ENCODE measurements at regions not wholly inside any gene's neighbourhood (a gene's known extent, or its start where the extent isn't known, plus 50 kb on each side); places are given as distances from the start of the nearest gene placed in this dataset.

DNA sequence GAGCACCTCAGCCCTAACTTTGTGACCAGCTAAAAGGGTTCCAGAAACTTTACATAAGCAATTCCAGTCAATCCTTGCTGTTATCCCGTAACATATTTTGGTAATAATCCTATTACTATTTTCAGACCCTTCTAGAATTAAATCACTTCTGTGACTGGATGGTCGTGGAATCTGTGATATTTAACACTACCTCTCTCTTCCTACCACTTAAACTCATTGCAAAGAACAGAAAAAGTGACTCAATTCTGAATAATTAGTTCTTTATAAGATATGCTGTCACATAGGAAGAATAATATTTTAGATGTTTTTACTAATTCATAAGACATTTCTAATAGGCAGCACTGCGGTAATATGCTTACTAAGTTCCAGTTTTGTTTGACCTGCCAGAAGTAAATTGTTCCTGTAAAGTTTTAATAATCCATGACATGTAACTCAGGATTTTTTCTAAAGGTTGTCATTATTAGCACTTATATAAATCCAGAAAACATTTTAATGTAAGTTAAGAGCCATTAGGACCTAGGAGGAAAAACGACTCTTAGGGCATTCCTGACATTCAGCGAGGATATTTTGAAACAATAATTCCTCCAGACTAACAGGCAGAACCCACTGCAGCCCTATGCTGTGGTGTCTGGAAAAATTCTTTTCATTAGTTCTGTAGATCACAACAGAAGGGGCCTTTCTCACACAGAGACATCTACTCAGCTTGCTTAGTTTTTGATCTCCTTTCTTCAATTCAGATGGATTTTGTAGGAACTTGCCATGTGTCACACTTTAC lies 113.3 kb upstream of the MBNL1 start:
- no peak overlapping the region for H3K9ac ChIP-seq (ENCODE audit: low read length)

DNA sequence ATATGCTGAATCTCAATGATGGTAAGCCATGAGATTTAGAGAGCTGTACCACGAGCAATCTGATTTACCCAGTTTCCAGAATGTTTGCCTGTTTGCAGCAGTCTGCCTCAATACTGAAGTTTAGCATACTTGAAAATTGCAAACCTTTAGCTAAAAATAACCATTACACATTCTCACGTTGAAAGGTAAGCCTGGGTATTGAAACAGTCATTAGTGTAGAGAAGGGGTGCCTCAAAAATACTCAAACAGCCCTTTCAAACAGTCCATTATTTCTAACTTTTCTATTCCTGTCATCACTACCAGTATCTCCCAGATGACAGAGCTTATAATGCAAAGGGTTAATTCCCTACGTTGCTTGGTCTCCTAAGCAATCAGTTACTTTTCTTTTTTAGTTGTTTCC lies 111.8 kb upstream of the MBNL1 start:
- Histone ChIP-seq H3K4me1 (ENCODE audit: low read length) (no peaks in the 10 kb centered on the region), H3K4me3 (ENCODE audit: low read length) (no peak overlapping the region), H3K27ac (ENCODE audit: low read length) (no peak overlapping the region), H3K9me2 (replicated peaks; ENCODE audit: insufficient read depth, low read length) (no peaks in the 10 kb centered on the region), H2AFZ (ENCODE audit: low read length) (no peak overlapping the region), H3F3A (ENCODE audit: insufficient read depth, low read length) (no peaks in the 10 kb centered on the region), H4K20me1 (ENCODE audit: insufficient read depth, low read length) (no peaks in the 10 kb centered on the region), H3K9ac (ENCODE audit: low read length) (no peak overlapping the region), H3K27me3 (replicated peaks; ENCODE audit: insufficient read depth, low read length) (no peaks in the 10 kb centered on the region), H3K4me2 (ENCODE audit: low read depth, low read length) (no peak overlapping the region), H3K79me2 (ENCODE audit: low read length) (no peaks in the 10 kb centered on the region), H3K9me3 (replicated peaks; ENCODE audit: insufficient read depth, low read length) (no peaks in the 10 kb centered on the region), H3K36me3 (replicated peaks; ENCODE audit: insufficient read depth, low read length) (no peaks in the 10 kb centered on the region)
- DNase-seq = no peak
- TF ChIP-seq, protein P1, sequence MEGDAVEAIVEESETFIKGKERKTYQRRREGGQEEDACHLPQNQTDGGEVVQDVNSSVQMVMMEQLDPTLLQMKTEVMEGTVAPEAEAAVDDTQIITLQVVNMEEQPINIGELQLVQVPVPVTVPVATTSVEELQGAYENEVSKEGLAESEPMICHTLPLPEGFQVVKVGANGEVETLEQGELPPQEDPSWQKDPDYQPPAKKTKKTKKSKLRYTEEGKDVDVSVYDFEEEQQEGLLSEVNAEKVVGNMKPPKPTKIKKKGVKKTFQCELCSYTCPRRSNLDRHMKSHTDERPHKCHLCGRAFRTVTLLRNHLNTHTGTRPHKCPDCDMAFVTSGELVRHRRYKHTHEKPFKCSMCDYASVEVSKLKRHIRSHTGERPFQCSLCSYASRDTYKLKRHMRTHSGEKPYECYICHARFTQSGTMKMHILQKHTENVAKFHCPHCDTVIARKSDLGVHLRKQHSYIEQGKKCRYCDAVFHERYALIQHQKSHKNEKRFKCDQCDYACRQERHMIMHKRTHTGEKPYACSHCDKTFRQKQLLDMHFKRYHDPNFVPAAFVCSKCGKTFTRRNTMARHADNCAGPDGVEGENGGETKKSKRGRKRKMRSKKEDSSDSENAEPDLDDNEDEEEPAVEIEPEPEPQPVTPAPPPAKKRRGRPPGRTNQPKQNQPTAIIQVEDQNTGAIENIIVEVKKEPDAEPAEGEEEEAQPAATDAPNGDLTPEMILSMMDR (IDR thresholded peaks at IDR 0.05; ENCODE audit: low read length) = no peak
- TF ChIP-seq EZH2phosphoT487 (IDR thresholded peaks at IDR 0.05; ENCODE audit: low read length) = no peak
- TF ChIP-seq EZH2 (optimal IDR thresholded peaks at IDR 0.05; ENCODE audit: low read depth, low read length) = no peak

More for the DNA sequence above, 113.3 kb upstream of the MBNL1 start:
- Histone ChIP-seq H3K36me3 (replicated peaks; ENCODE audit: insufficient read depth, low read length) (no peaks in the 10 kb centered on the region), H3K4me2 (ENCODE audit: low read depth, low read length) (no peak overlapping the region), H3K27ac (ENCODE audit: low read length) (no peak overlapping the region), H2AFZ (ENCODE audit: low read length) (no peak overlapping the region), H3K9me3 (replicated peaks; ENCODE audit: insufficient read depth, low read length) (no peaks in the 10 kb centered on the region), H4K20me1 (ENCODE audit: insufficient read depth, low read length) (no peaks in the 10 kb centered on the region), H3K79me2 (ENCODE audit: low read length) (no peaks in the 10 kb centered on the region), H3K9me2 (replicated peaks; ENCODE audit: insufficient read depth, low read length) (no peaks in the 10 kb centered on the region), H3K4me3 (ENCODE audit: low read length) (no peak overlapping the region), H3F3A (ENCODE audit: insufficient read depth, low read length) (no peaks in the 10 kb centered on the region), H3K27me3 (replicated peaks; ENCODE audit: insufficient read depth, low read length) (no peaks in the 10 kb centered on the region), H3K4me1 (ENCODE audit: low read length) (no peaks in the 10 kb centered on the region)
- DNase-seq = no peak
- TF ChIP-seq EZH2phosphoT487 (IDR thresholded peaks at IDR 0.05; ENCODE audit: low read length) (no peak), EZH2 (optimal IDR thresholded peaks at IDR 0.05; ENCODE audit: low read depth, low read length) (no peak)
- TF ChIP-seq, protein P1 (IDR thresholded peaks at IDR 0.05; ENCODE audit: low read length) = no peak

DNA sequence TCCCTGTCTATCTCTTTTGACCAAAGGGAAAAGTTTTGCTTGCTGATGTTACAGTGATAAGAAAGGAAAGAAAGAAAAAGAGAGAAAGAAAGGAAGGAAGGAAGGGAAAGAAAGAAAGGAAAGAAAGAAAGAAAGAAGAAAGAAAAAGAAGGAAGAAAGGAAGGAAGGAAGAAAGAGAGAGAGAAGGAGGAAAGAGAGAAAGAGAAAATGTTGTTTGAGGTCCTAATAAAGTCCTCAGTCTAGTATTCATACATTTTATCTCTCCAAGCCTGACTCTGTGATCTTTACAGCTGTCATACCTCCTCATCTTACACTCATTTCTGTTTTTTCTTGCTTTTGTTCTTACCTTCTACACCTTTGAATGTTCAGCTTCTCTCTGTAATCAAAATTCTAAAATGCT lies 111.4 kb upstream of the MBNL1 start:
- no peaks in the 10 kb centered on the region for H3K9me2 ChIP-seq (replicated peaks; ENCODE audit: insufficient read depth, low read length)
- TF ChIP-seq EZH2 (optimal IDR thresholded peaks at IDR 0.05; ENCODE audit: low read depth, low read length) (no peak), EZH2phosphoT487 (IDR thresholded peaks at IDR 0.05; ENCODE audit: low read length) (no peak)
- H3K27me3 ChIP-seq (replicated peaks; ENCODE audit: insufficient read depth, low read length) = no peaks in the 10 kb centered on the region
- no peak for DNase-seq
- H3K79me2 ChIP-seq (ENCODE audit: low read length) = no peaks in the 10 kb centered on the region
- no peaks in the 10 kb centered on the region for H3K4me1 ChIP-seq (ENCODE audit: low read length)
- H2AFZ ChIP-seq (ENCODE audit: low read length) = no peak overlapping the region
- H3K4me3 ChIP-seq (ENCODE audit: low read length) = no peak overlapping the region
- H4K20me1 ChIP-seq (ENCODE audit: insufficient read depth, low read length) = no peaks in the 10 kb centered on the region
- no peaks in the 10 kb centered on the region for H3F3A ChIP-seq (ENCODE audit: insufficient read depth, low read length)
- H3K36me3 ChIP-seq (replicated peaks; ENCODE audit: insufficient read depth, low read length) = no peaks in the 10 kb centered on the region
- no peak overlapping the region for H3K27ac ChIP-seq (ENCODE audit: low read length)
- H3K4me2 ChIP-seq (ENCODE audit: low read depth, low read length) = no peak overlapping the region
- no peaks in the 10 kb centered on the region for H3K9me3 ChIP-seq (replicated peaks; ENCODE audit: insufficient read depth, low read length)
- H3K9ac ChIP-seq (ENCODE audit: low read length) = no peak overlapping the region

DNA sequence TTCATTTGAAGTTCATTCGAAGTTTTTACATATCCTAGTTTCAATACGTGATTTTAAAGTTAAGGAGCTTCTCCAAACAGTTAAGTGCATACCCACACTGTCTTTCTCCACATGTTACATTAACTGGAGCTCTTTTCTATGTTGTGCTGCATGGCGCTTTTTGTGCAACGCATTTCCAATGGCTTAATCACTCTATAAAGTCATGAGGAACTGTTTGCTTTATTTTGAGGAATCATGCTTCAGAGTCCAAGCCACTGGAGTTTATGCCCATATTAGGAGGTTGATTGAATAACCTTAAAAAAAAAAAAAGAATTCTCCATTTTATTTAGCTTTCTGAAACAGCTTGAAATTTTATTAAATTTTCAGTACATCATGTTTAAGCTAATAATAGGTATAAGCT lies 109.4 kb upstream of the MBNL1 start:
- Histone ChIP-seq H3K4me2 (ENCODE audit: low read depth, low read length) (no peak overlapping the region), H3K9me3 (replicated peaks; ENCODE audit: insufficient read depth, low read length) (no peaks in the 10 kb centered on the region), H3K4me3 (ENCODE audit: low read length) (no peak overlapping the region), H3K27me3 (replicated peaks; ENCODE audit: insufficient read depth, low read length) (no peaks in the 10 kb centered on the region), H3K27ac (ENCODE audit: low read length) (no peak overlapping the region), H3F3A (ENCODE audit: insufficient read depth, low read length) (no peaks in the 10 kb centered on the region), H3K9me2 (replicated peaks; ENCODE audit: insufficient read depth, low read length) (no peaks in the 10 kb centered on the region), H3K79me2 (ENCODE audit: low read length) (no peaks in the 10 kb centered on the region), H3K9ac (ENCODE audit: low read length) (no peak overlapping the region), H3K36me3 (replicated peaks; ENCODE audit: insufficient read depth, low read length) (no peaks in the 10 kb centered on the region), H4K20me1 (ENCODE audit: insufficient read depth, low read length) (no peaks in the 10 kb centered on the region), H2AFZ (ENCODE audit: low read length) (no peak overlapping the region), H3K4me1 (ENCODE audit: low read length) (no peaks in the 10 kb centered on the region)
- TF ChIP-seq, protein P1 (IDR thresholded peaks at IDR 0.05; ENCODE audit: low read length) = no peak
- TF ChIP-seq EZH2 (optimal IDR thresholded peaks at IDR 0.05; ENCODE audit: low read depth, low read length) = no peak
- no peak for TF ChIP-seq EZH2phosphoT487 (IDR thresholded peaks at IDR 0.05; ENCODE audit: low read length)
- no peak for DNase-seq

Measured in MM.1S (cell line).